Keratinocyte (primary cell): ENCODE measurements at regions not wholly inside any gene's neighbourhood (a gene's known extent, or its start where the extent isn't known, plus 50 kb on each side); places are given as distances from the start of the nearest gene placed in this dataset.

Experiments
- DNase-seq: peaks from one replicate; pipeline ENCODE4 v3.0.0-alpha.2; 2011; ENCODE audit warnings: low read depth, missing footprints, low spot score
- FAIRE-seq: peaks from 2 replicates; lab custom pipeline; 2011; peaks lifted over from hg19 to GRCh38; lab: Jason Lieb, UNC
- H2AFZ ChIP-seq: 2 replicates; pipeline ENCODE4 v1.6.0; 2012; ENCODE audit warnings: low read length, control low read depth, inconsistent platforms; ENCODE audit not compliant: control insufficient read depth
- H3K27ac ChIP-seq: 2 replicates; pipeline ENCODE4 v1.5.1; 2011; ENCODE audit warnings: low read length; ENCODE audit not compliant: control insufficient read depth, insufficient read depth
- H3K27me3 ChIP-seq: 3 replicates; pipeline ENCODE4 v1.6.0; 2011; ENCODE audit warnings: low read length; ENCODE audit not compliant: control insufficient read depth, insufficient read depth; ENCODE audit errors: extremely low read depth
- H3K36me3 ChIP-seq, 2 experiments: 2 replicates in 1 of 2; 3 replicates in 1 of 2; pipeline ENCODE4 v1.5.1; 2011; ENCODE audit warnings: low read length in 2 of 2, mild to moderate bottlenecking in 1 of 2; ENCODE audit not compliant: control insufficient read depth in 2 of 2, insufficient read depth in 2 of 2; ENCODE audit errors: extremely low read depth in 1 of 2
- H3K4me1 ChIP-seq: 3 replicates; pipeline ENCODE4 v1.5.1; 2011; ENCODE audit warnings: low read length; ENCODE audit not compliant: control insufficient read depth, insufficient read depth; ENCODE audit errors: extremely low read depth
- H3K4me2 ChIP-seq: 3 replicates; pipeline ENCODE4 v1.6.0; 2011; ENCODE audit warnings: low read depth, low read length; ENCODE audit not compliant: control insufficient read depth, insufficient read depth; ENCODE audit errors: extremely low read depth
- H3K4me3 ChIP-seq, 3 experiments: fragments of 200-600 bp in 1 of 3; sonication (generic) in 1 of 3; 2 replicates in 2 of 3; 3 replicates in 1 of 3; pipeline ENCODE4 v1.5.1; 2011 to 2016; ENCODE audit warnings: low read length in 3 of 3, mild to moderate bottlenecking in 3 of 3, control low read depth in 2 of 3, inconsistent platforms in 1 of 3, low read depth in 1 of 3, mixed read lengths in 1 of 3, mixed run types in 1 of 3, moderate library complexity in 1 of 3; ENCODE audit not compliant: control insufficient read depth in 2 of 3, insufficient read depth in 2 of 3; ENCODE audit errors: extremely low read depth in 1 of 3
- H3K79me2 ChIP-seq: 2 replicates; pipeline ENCODE4 v1.6.0; 2012; ENCODE audit warnings: low read length; ENCODE audit not compliant: control insufficient read depth, insufficient read depth
- H3K9ac ChIP-seq: 3 replicates; pipeline ENCODE4 v1.6.0; 2011; ENCODE audit warnings: low read length; ENCODE audit not compliant: control insufficient read depth, insufficient read depth; ENCODE audit errors: extremely low read depth
- H3K9me1 ChIP-seq: 3 replicates; pipeline ENCODE4 v1.6.0; 2011; ENCODE audit warnings: low read length; ENCODE audit not compliant: control insufficient read depth, insufficient read depth; ENCODE audit errors: extremely low read depth
- H3K9me3 ChIP-seq: 2 replicates; pipeline ENCODE4 v1.5.1; 2012; ENCODE audit warnings: low read depth, low read length; ENCODE audit not compliant: control insufficient read depth
- H4K20me1 ChIP-seq: 3 replicates; pipeline ENCODE4 v1.6.0; 2011; ENCODE audit warnings: low read length; ENCODE audit not compliant: control insufficient read depth, insufficient read depth; ENCODE audit errors: extremely low read depth
- EZH2 ChIP-seq: IDR thresholded peaks from one replicate; pipeline ENCODE4 v1.6.1; 2012; ENCODE audit warnings: inconsistent platforms, mild to moderate bottlenecking, low read length, moderate library complexity
- dilution Hi-C: fragments of 300-500 bp; cut with MboI; formaldehyde crosslinking; loops from one replicate; pipeline ENCODE4 v1.7.0; 2020; ENCODE audit warnings: low sequenced_read_pairs; ENCODE audit not compliant: extremely low pct_ligation_motif_present
- TF ChIP-seq, protein P1 (sequence below), 3 experiments: IDR thresholded peaks in 1 of 3; conservative IDR thresholded peaks in 1 of 3; optimal IDR thresholded peaks in 1 of 3; 2 replicates in 2 of 3; 3 replicates in 1 of 3; pipeline versions ENCODE3 to v1.5.1; 2011; ENCODE audit warnings: low read length in 3 of 3, mild to moderate bottlenecking in 3 of 3, moderate library complexity in 2 of 3, control low read depth in 1 of 3, inconsistent platforms in 1 of 3; ENCODE audit not compliant: insufficient read depth in 2 of 3; ENCODE audit errors: extremely low read depth in 1 of 3

DNA sequence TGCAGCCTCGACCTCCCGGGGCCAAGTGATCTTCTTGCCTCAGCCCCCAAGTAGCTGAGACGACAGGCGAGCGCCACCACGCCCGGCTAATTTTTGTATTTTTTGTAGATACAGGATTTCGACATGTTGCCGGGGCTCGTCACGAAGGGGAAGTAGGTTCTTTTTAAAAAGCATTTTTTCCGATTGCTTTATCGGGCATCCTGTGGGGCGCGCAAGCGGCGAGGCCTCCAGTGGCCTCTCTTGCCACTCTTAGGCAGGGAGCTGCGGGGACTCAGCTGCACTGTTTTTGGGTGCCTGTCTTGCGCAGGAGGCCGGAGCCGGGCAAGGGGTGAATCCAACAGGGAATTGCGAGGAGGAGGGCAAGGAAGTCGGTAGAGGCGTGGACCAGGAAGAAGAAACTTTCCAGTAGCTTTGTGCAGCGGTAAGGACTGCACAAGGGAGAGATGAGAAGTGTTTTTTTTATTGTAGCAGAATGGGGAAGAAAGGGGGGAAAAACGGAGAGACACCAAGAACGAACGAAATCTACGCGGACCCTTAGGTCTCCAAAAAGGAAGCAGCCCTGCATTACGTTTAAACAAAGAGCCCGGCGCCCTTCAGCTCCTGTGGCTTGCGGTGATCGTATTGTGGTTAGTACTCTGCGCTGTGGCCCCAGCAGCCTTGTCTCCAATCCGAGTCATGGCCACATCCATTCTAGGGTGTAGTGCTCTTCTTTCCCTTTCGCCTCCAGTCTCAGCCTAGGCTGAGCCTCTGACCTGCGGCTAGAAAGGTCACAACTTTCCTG lies 164.8 kb downstream of the PPIAL4G start:
- Histone ChIP-seq H3K27me3 (peaks cover 25% of the 10 kb centered on the region), H3K27ac (no peak overlapping the region), H3K4me2 (peak overlapping the region; percentile 66), H3K4me3 (peak overlapping the region in 1 of 3 experiments; percentile 51), H3K9ac (no peak overlapping the region), H3K9me3 (no peaks in the 10 kb centered on the region), H3K36me3 (no peaks in the 10 kb centered on the region), H3K9me1 (no peaks in the 10 kb centered on the region), H2AFZ (peak overlapping the region; percentile 13), H3K79me2 (no peaks in the 10 kb centered on the region), H3K4me1 (no peaks in the 10 kb centered on the region), H4K20me1 (no peaks in the 10 kb centered on the region)
- FAIRE-seq = no peak
- DNase-seq = no peak
- dilution Hi-C loops = no loop called here
- TF ChIP-seq EZH2 = no peak
- TF ChIP-seq, protein P1, sequence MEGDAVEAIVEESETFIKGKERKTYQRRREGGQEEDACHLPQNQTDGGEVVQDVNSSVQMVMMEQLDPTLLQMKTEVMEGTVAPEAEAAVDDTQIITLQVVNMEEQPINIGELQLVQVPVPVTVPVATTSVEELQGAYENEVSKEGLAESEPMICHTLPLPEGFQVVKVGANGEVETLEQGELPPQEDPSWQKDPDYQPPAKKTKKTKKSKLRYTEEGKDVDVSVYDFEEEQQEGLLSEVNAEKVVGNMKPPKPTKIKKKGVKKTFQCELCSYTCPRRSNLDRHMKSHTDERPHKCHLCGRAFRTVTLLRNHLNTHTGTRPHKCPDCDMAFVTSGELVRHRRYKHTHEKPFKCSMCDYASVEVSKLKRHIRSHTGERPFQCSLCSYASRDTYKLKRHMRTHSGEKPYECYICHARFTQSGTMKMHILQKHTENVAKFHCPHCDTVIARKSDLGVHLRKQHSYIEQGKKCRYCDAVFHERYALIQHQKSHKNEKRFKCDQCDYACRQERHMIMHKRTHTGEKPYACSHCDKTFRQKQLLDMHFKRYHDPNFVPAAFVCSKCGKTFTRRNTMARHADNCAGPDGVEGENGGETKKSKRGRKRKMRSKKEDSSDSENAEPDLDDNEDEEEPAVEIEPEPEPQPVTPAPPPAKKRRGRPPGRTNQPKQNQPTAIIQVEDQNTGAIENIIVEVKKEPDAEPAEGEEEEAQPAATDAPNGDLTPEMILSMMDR (optimal IDR thresholded peaks at IDR 0.05 in 1 of 3, IDR thresholded peaks at IDR 0.05 in 1 of 3, conservative IDR thresholded peaks at IDR 0.05 in 1 of 3; ENCODE audit: extremely low read depth in 1 of 3, insufficient read depth in 2 of 3, low read length in 3 of 3) = no peak

DNA sequence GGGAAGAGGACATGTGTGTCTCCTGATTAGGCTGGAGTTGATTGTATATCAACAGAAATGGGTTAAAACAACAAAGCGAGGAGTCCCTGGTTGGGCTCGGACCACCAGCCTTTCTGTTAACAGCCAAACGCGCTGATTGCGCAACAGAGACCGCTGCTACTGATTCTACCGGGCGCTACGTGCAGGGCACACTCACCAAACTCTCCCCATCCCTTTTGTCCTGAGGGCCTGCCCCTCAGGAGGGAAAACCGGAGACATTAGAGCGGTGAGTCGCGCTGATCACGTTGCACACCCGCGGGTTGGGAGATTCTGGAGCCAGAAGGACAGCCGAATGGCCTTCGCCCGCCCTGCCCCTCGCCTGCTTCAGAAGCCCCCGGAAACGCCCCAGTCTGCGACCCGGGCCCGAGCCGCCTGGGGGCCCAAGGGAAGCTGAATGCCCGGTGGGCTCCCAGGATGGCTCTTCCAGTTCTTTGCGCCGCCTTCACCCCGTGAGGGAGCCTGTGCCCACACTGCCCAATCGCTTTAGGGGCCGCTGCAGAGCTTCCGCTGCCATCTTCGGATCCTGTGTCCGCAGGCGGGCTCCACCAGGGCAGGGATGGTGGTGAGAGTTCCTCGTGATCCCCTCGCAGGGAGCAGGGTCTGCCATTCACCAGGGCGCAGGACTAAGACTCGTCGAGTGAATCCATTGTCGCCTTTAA lies 165.4 kb upstream of the NBPF11 start:
- Histone ChIP-seq H3K4me1 (no peaks in the 10 kb centered on the region), H3K4me2 (peak overlapping the region; percentile 66), H3K36me3 (no peaks in the 10 kb centered on the region), H3K79me2 (no peaks in the 10 kb centered on the region), H2AFZ (no peak overlapping the region), H3K9me1 (no peaks in the 10 kb centered on the region), H4K20me1 (no peaks in the 10 kb centered on the region), H3K9ac (peak overlapping the region; percentile 9), H3K27me3 (peaks cover 25% of the 10 kb centered on the region), H3K9me3 (no peaks in the 10 kb centered on the region), H3K4me3 (peak overlapping the region in 1 of 3 experiments; percentile 51), H3K27ac (no peak overlapping the region)
- FAIRE-seq = no peak
- dilution Hi-C loops = no loop called here
- TF ChIP-seq, protein P1 (optimal IDR thresholded peaks at IDR 0.05 in 1 of 3, IDR thresholded peaks at IDR 0.05 in 1 of 3, conservative IDR thresholded peaks at IDR 0.05 in 1 of 3; ENCODE audit: extremely low read depth in 1 of 3, insufficient read depth in 2 of 3, low read length in 3 of 3) = no peak
- no peak for TF ChIP-seq EZH2
- no peak for DNase-seq
